ENCODE measurements at regions not wholly inside any gene's neighbourhood (a gene's known extent, or its start where the extent isn't known, plus 50 kb on each side); places are given as distances from the start of the nearest gene placed in this dataset.

GRCh38 chr5:107313098-107313497 is 357.6 kb downstream of the EFNA5 start:
- Histone ChIP-seq H3K27me3 (ENCODE audit: control insufficient read depth, insufficient read depth, low read length) (no peaks in the 10 kb centered on the region), H3K9me3 (replicated peaks; ENCODE audit: control insufficient read depth, low read depth, low read length) (no peaks in the 10 kb centered on the region), H3K4me3 (ENCODE audit: low read length) (no peak overlapping the region), H3K27ac (ENCODE audit: low read length) (no peak overlapping the region), H3K4me1 (ENCODE audit: control insufficient read depth, insufficient read depth, low read length) (no peaks in the 10 kb centered on the region), H3K36me3 (ENCODE audit: control insufficient read depth, insufficient read depth, low read length) (no peaks in the 10 kb centered on the region)
- WGBS (ENCODE audit: insufficient coverage), result 83% methylated on average over 1 of the region's 3 CpGs
- DNase-seq, result no peak

GRCh38 chr5:107310181-107310580 is 360.6 kb downstream of the EFNA5 start:
- WGBS (ENCODE audit: insufficient coverage), result no CpG with 5 or more reads among the region's 1 CpG
- no peak for DNase-seq
- H3K9me3 ChIP-seq (replicated peaks; ENCODE audit: control insufficient read depth, low read depth, low read length), result no peaks in the 10 kb centered on the region
- H3K4me1 ChIP-seq (ENCODE audit: control insufficient read depth, insufficient read depth, low read length), result no peaks in the 10 kb centered on the region
- H3K4me3 ChIP-seq (ENCODE audit: low read length), result no peak overlapping the region
- H3K36me3 ChIP-seq (ENCODE audit: control insufficient read depth, insufficient read depth, low read length), result no peaks in the 10 kb centered on the region
- no peaks in the 10 kb centered on the region for H3K27me3 ChIP-seq (ENCODE audit: control insufficient read depth, insufficient read depth, low read length)
- H3K27ac ChIP-seq (ENCODE audit: low read length), result no peak overlapping the region

GRCh38 chr5:107306594-107306993 is 364.1 kb downstream of the EFNA5 start:
- no peak overlapping the region for H3K4me3 ChIP-seq (ENCODE audit: low read length)
- no peaks in the 10 kb centered on the region for H3K27me3 ChIP-seq (ENCODE audit: control insufficient read depth, insufficient read depth, low read length)
- no peaks in the 10 kb centered on the region for H3K9me3 ChIP-seq (replicated peaks; ENCODE audit: control insufficient read depth, low read depth, low read length)
- no peak overlapping the region for H3K27ac ChIP-seq (ENCODE audit: low read length)
- no peaks in the 10 kb centered on the region for H3K36me3 ChIP-seq (ENCODE audit: control insufficient read depth, insufficient read depth, low read length)
- 93% methylated on average over 2 of the region's 3 CpGs for WGBS (ENCODE audit: insufficient coverage)
- no peaks in the 10 kb centered on the region for H3K4me1 ChIP-seq (ENCODE audit: control insufficient read depth, insufficient read depth, low read length)
- no peak for DNase-seq

GRCh38 chr5:107306002-107306401 is 364.7 kb downstream of the EFNA5 start:
- WGBS (ENCODE audit: insufficient coverage), result 20% methylated on average over 1 of the region's 3 CpGs
- H3K9me3 ChIP-seq (replicated peaks; ENCODE audit: control insufficient read depth, low read depth, low read length), result no peaks in the 10 kb centered on the region
- no peaks in the 10 kb centered on the region for H3K36me3 ChIP-seq (ENCODE audit: control insufficient read depth, insufficient read depth, low read length)
- no peaks in the 10 kb centered on the region for H3K27me3 ChIP-seq (ENCODE audit: control insufficient read depth, insufficient read depth, low read length)
- H3K4me3 ChIP-seq (ENCODE audit: low read length), result no peak overlapping the region
- no peaks in the 10 kb centered on the region for H3K4me1 ChIP-seq (ENCODE audit: control insufficient read depth, insufficient read depth, low read length)
- no peak for DNase-seq
- H3K27ac ChIP-seq (ENCODE audit: low read length), result no peak overlapping the region

- no peak for DNase-seq
- Histone ChIP-seq H3K27ac (ENCODE audit: low read length) (no peak overlapping the region), H3K4me3 (ENCODE audit: low read length) (no peak overlapping the region), H3K4me1 (ENCODE audit: control insufficient read depth, insufficient read depth, low read length) (no peaks in the 10 kb centered on the region), H3K9me3 (replicated peaks; ENCODE audit: control insufficient read depth, low read depth, low read length) (no peaks in the 10 kb centered on the region), H3K36me3 (ENCODE audit: control insufficient read depth, insufficient read depth, low read length) (no peaks in the 10 kb centered on the region), H3K27me3 (ENCODE audit: control insufficient read depth, insufficient read depth, low read length) (no peaks in the 10 kb centered on the region)
Observed at GRCh38 chr5:107304684-107305083, 366.1 kb downstream of the EFNA5 start.

- Histone ChIP-seq H3K4me3 (ENCODE audit: low read length) (no peak overlapping the region), H3K9me3 (replicated peaks; ENCODE audit: control insufficient read depth, low read depth, low read length) (no peaks in the 10 kb centered on the region), H3K36me3 (ENCODE audit: control insufficient read depth, insufficient read depth, low read length) (no peaks in the 10 kb centered on the region), H3K27me3 (ENCODE audit: control insufficient read depth, insufficient read depth, low read length) (no peaks in the 10 kb centered on the region), H3K4me1 (ENCODE audit: control insufficient read depth, insufficient read depth, low read length) (no peaks in the 10 kb centered on the region), H3K27ac (ENCODE audit: low read length) (no peak overlapping the region)
- no CpG with 5 or more reads among the region's 1 CpG for WGBS (ENCODE audit: insufficient coverage)
- no peak for DNase-seq
Observed at GRCh38 chr5:107303171-107303968, 367.4 kb downstream of the EFNA5 start.

- no CpG with 5 or more reads among the region's 3 CpGs for WGBS (ENCODE audit: insufficient coverage)
Observed at GRCh38 chr5:107302441-107302840, 368.3 kb downstream of the EFNA5 start.

GRCh38 chr5:107301999-107302398 is 368.7 kb downstream of the EFNA5 start:
- Histone ChIP-seq H3K27ac (ENCODE audit: low read length) (no peak overlapping the region), H3K27me3 (ENCODE audit: control insufficient read depth, insufficient read depth, low read length) (no peaks in the 10 kb centered on the region), H3K4me3 (ENCODE audit: low read length) (no peak overlapping the region), H3K36me3 (ENCODE audit: control insufficient read depth, insufficient read depth, low read length) (no peaks in the 10 kb centered on the region), H3K9me3 (replicated peaks; ENCODE audit: control insufficient read depth, low read depth, low read length) (no peaks in the 10 kb centered on the region), H3K4me1 (ENCODE audit: control insufficient read depth, insufficient read depth, low read length) (no peaks in the 10 kb centered on the region)
- DNase-seq, result no peak
- no CpG with 5 or more reads among the region's 3 CpGs for WGBS (ENCODE audit: insufficient coverage)

More at GRCh38 chr5:107302441-107302840, 368.3 kb downstream of the EFNA5 start:
- no peaks in the 10 kb centered on the region for H3K4me1 ChIP-seq (ENCODE audit: control insufficient read depth, insufficient read depth, low read length)
- H3K36me3 ChIP-seq (ENCODE audit: control insufficient read depth, insufficient read depth, low read length), result no peaks in the 10 kb centered on the region
- no peak for DNase-seq
- H3K27ac ChIP-seq (ENCODE audit: low read length), result no peak overlapping the region
- no peaks in the 10 kb centered on the region for H3K9me3 ChIP-seq (replicated peaks; ENCODE audit: control insufficient read depth, low read depth, low read length)
- no peaks in the 10 kb centered on the region for H3K27me3 ChIP-seq (ENCODE audit: control insufficient read depth, insufficient read depth, low read length)
- no peak overlapping the region for H3K4me3 ChIP-seq (ENCODE audit: low read length)

- Histone ChIP-seq H3K27me3 (ENCODE audit: control insufficient read depth, insufficient read depth, low read length) (no peaks in the 10 kb centered on the region), H3K27ac (ENCODE audit: low read length) (no peak overlapping the region), H3K4me3 (ENCODE audit: low read length) (no peak overlapping the region), H3K4me1 (ENCODE audit: control insufficient read depth, insufficient read depth, low read length) (no peaks in the 10 kb centered on the region), H3K9me3 (replicated peaks; ENCODE audit: control insufficient read depth, low read depth, low read length) (no peaks in the 10 kb centered on the region), H3K36me3 (ENCODE audit: control insufficient read depth, insufficient read depth, low read length) (no peaks in the 10 kb centered on the region)
- WGBS (ENCODE audit: insufficient coverage), result 0% methylated on average over 1 of the region's 5 CpGs
- peak; percentile 20 for DNase-seq
Observed at GRCh38 chr5:107300721-107301327, 369.9 kb downstream of the EFNA5 start.

GRCh38 chr5:107296572-107296971 is 374.2 kb downstream of the EFNA5 start:
- no peak overlapping the region for H3K27ac ChIP-seq (ENCODE audit: low read length)
- no CpG with 5 or more reads among the region's 2 CpGs for WGBS (ENCODE audit: insufficient coverage)
- H3K36me3 ChIP-seq (ENCODE audit: control insufficient read depth, insufficient read depth, low read length), result no peaks in the 10 kb centered on the region

More at GRCh38 chr5:107296572-107296971, 374.2 kb downstream of the EFNA5 start:
- Histone ChIP-seq H3K27me3 (ENCODE audit: control insufficient read depth, insufficient read depth, low read length) (no peaks in the 10 kb centered on the region), H3K9me3 (replicated peaks; ENCODE audit: control insufficient read depth, low read depth, low read length) (no peaks in the 10 kb centered on the region), H3K4me3 (ENCODE audit: low read length) (no peak overlapping the region), H3K4me1 (ENCODE audit: control insufficient read depth, insufficient read depth, low read length) (no peaks in the 10 kb centered on the region)
- DNase-seq, result no peak

Measured in muscle of leg (tissue), 3 donors.